HCT116 (cell line): ENCODE measurements at regions not wholly inside any gene's neighbourhood (a gene's known extent, or its start where the extent isn't known, plus 50 kb on each side); places are given as distances from the start of the nearest gene placed in this dataset.

Source experiments
- ELF1 ChIP-seq: IDR thresholded peaks from 2 replicates; pipeline ENCODE4 v1.6.1; 2012; ENCODE audit warnings: low read depth, borderline replicate concordance
- EZH2 ChIP-seq: fragments of 200-600 bp; sonication (generic); IDR thresholded peaks from 2 replicates; pipeline ENCODE4 v1.6.1; 2017; ENCODE audit warnings: antibody characterized with exemption, mixed run types
- EZH2phosphoT487 ChIP-seq: fragments of 200-600 bp; IDR thresholded peaks from 2 replicates; pipeline ENCODE4 v1.6.1; 2018; ENCODE audit warnings: antibody characterized with exemption, borderline replicate concordance
- POLR2A ChIP-seq: IDR thresholded peaks from 2 replicates; pipeline ENCODE4 v1.7.0; 2011; ENCODE audit warnings: borderline replicate concordance; ENCODE audit not compliant: insufficient read depth, insufficient read length; ENCODE audit errors: extremely low read depth
- POLR2AphosphoS5 ChIP-seq: IDR thresholded peaks from 2 replicates; pipeline ENCODE4 v1.6.1; 2011; ENCODE audit warnings: mild to moderate bottlenecking, low read depth, low read length, moderate library complexity
- RAD21 ChIP-seq: IDR thresholded peaks from 2 replicates; pipeline ENCODE4 v1.6.1; 2012; ENCODE audit warnings: low read depth, mild to moderate bottlenecking
- SP1 ChIP-seq: IDR thresholded peaks from 2 replicates; pipeline ENCODE4 v1.6.1; 2012; ENCODE audit warnings: low read depth
- YY1 ChIP-seq: IDR thresholded peaks from 2 replicates; pipeline ENCODE4 v1.6.1; 2011; ENCODE audit warnings: low read length, low read depth, moderate library complexity, mild to moderate bottlenecking; ENCODE audit not compliant: insufficient replicate concordance; ENCODE audit errors: extremely low read depth
- ZFX ChIP-seq: fragments of 450-650 bp; IDR thresholded peaks from 2 replicates; pipeline ENCODE4 v1.6.1; 2017
- ZNF274 ChIP-seq: fragments of 200-500 bp; sonication (Bioruptor generic); IDR thresholded peaks from 2 replicates; pipeline ENCODE4 v1.6.1; 2014; ENCODE audit warnings: mild to moderate bottlenecking, low read depth, low read length, inconsistent platforms
- TF ChIP-seq, protein P1 (sequence below), 3 experiments: fragments of 200-600 bp in 1 of 3; sonication (generic) in 1 of 3; IDR thresholded peaks in 2 of 3; conservative IDR thresholded peaks in 1 of 3; 2 replicates each; pipeline ENCODE4 v1.5.1; 2012 to 2017; ENCODE audit warnings: low read depth in 2 of 3, low read length in 2 of 3, antibody characterized with exemption in 1 of 3, borderline replicate concordance in 1 of 3, control low read depth in 1 of 3, mild to moderate bottlenecking in 1 of 3, mixed read lengths in 1 of 3, mixed run types in 1 of 3, moderate library complexity in 1 of 3; ENCODE audit not compliant: insufficient read depth in 1 of 3
- TF ChIP-seq, protein P2 (sequence below): IDR thresholded peaks from 2 replicates; pipeline ENCODE4 v1.6.1; 2011; ENCODE audit warnings: mild to moderate bottlenecking, low read length, moderate library complexity; ENCODE audit not compliant: insufficient replicate concordance; ENCODE audit errors: extremely low read depth
- TF ChIP-seq, protein P3 (sequence below): IDR thresholded peaks from 2 replicates; pipeline ENCODE4 v1.6.1; 2012; ENCODE audit warnings: low read depth

DNA sequence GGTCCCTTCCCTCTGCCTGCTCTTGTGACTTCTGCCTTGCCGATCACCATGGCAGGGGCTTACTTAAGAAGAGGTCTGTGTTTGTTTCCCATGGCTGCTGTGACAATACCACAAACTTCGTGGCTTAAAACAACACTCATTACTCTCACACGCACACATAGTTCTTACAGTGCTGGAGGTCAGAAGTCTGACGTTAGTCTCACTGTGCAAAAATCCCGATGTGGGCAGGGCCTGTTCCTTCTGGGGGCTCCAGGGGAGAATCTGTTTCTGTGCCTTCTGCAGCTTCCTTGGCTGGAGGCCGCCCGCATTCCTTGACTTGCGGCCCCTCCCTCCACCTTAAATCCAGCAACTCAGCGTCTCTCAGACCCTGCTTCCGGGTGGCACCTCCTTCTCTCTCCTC, 249.2 kb upstream of the GSE1 start:
- TF ChIP-seq, protein P1, sequence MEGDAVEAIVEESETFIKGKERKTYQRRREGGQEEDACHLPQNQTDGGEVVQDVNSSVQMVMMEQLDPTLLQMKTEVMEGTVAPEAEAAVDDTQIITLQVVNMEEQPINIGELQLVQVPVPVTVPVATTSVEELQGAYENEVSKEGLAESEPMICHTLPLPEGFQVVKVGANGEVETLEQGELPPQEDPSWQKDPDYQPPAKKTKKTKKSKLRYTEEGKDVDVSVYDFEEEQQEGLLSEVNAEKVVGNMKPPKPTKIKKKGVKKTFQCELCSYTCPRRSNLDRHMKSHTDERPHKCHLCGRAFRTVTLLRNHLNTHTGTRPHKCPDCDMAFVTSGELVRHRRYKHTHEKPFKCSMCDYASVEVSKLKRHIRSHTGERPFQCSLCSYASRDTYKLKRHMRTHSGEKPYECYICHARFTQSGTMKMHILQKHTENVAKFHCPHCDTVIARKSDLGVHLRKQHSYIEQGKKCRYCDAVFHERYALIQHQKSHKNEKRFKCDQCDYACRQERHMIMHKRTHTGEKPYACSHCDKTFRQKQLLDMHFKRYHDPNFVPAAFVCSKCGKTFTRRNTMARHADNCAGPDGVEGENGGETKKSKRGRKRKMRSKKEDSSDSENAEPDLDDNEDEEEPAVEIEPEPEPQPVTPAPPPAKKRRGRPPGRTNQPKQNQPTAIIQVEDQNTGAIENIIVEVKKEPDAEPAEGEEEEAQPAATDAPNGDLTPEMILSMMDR (IDR thresholded peaks at IDR 0.05 in 2 of 3, conservative IDR thresholded peaks at IDR 0.05 in 1 of 3; ENCODE audit: borderline replicate concordance in 1 of 3, insufficient read depth in 1 of 3, low read depth in 2 of 3, low read length in 2 of 3) = no peak
- no peak for TF ChIP-seq ZNF274
- TF ChIP-seq, protein P2, sequence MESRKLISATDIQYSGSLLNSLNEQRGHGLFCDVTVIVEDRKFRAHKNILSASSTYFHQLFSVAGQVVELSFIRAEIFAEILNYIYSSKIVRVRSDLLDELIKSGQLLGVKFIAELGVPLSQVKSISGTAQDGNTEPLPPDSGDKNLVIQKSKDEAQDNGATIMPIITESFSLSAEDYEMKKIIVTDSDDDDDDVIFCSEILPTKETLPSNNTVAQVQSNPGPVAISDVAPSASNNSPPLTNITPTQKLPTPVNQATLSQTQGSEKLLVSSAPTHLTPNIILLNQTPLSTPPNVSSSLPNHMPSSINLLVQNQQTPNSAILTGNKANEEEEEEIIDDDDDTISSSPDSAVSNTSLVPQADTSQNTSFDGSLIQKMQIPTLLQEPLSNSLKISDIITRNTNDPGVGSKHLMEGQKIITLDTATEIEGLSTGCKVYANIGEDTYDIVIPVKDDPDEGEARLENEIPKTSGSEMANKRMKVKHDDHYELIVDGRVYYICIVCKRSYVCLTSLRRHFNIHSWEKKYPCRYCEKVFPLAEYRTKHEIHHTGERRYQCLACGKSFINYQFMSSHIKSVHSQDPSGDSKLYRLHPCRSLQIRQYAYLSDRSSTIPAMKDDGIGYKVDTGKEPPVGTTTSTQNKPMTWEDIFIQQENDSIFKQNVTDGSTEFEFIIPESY = no peak
- no peak for TF ChIP-seq POLR2A
- no peak for TF ChIP-seq POLR2AphosphoS5
- no peak for TF ChIP-seq SP1
- no peak for TF ChIP-seq EZH2phosphoT487
- TF ChIP-seq EZH2 = no peak
- TF ChIP-seq ELF1 = no peak
- no peak for TF ChIP-seq ZFX
- no peak for TF ChIP-seq YY1
- TF ChIP-seq, protein P3, sequence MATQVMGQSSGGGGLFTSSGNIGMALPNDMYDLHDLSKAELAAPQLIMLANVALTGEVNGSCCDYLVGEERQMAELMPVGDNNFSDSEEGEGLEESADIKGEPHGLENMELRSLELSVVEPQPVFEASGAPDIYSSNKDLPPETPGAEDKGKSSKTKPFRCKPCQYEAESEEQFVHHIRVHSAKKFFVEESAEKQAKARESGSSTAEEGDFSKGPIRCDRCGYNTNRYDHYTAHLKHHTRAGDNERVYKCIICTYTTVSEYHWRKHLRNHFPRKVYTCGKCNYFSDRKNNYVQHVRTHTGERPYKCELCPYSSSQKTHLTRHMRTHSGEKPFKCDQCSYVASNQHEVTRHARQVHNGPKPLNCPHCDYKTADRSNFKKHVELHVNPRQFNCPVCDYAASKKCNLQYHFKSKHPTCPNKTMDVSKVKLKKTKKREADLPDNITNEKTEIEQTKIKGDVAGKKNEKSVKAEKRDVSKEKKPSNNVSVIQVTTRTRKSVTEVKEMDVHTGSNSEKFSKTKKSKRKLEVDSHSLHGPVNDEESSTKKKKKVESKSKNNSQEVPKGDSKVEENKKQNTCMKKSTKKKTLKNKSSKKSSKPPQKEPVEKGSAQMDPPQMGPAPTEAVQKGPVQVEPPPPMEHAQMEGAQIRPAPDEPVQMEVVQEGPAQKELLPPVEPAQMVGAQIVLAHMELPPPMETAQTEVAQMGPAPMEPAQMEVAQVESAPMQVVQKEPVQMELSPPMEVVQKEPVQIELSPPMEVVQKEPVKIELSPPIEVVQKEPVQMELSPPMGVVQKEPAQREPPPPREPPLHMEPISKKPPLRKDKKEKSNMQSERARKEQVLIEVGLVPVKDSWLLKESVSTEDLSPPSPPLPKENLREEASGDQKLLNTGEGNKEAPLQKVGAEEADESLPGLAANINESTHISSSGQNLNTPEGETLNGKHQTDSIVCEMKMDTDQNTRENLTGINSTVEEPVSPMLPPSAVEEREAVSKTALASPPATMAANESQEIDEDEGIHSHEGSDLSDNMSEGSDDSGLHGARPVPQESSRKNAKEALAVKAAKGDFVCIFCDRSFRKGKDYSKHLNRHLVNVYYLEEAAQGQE = no peak
- no peak for TF ChIP-seq RAD21
